ENCODE measurements at regions not wholly inside any gene's neighbourhood (a gene's known extent, or its start where the extent isn't known, plus 50 kb on each side); places are given as distances from the start of the nearest gene placed in this dataset.

- TF ChIP-seq EZH2 (IDR thresholded peaks at IDR 0.05; ENCODE audit: borderline replicate concordance, low read length), result no peak
- TF ChIP-seq CTCF (IDR thresholded peaks at IDR 0.05; ENCODE audit: low read length), result no peak
These were observed 1543.5 kb downstream of the AACS start for GRCh38 chr12:126608607-126609175.
